Fibroblast of skin of back (primary cell): ENCODE measurements at regions not wholly inside any gene's neighbourhood (a gene's known extent, or its start where the extent isn't known, plus 50 kb on each side); places are given as distances from the start of the nearest gene placed in this dataset.

Source experiments
- DNase-seq: peaks from one replicate; pipeline ENCODE4 v3.0.0-alpha.2; 2013

- no peak for DNase-seq
Observed at GRCh38 chr2:12828980-12829379, 112.2 kb downstream of the TRIB2 start.

- no peak for DNase-seq
Observed at GRCh38 chr2:12831016-12831415, 114.3 kb downstream of the TRIB2 start.

GRCh38 chr2:12834239-12834638 lies 117.5 kb downstream of the TRIB2 start:
- no peak for DNase-seq

- no peak for DNase-seq
Observed at GRCh38 chr2:12835733-12836132, 119.0 kb downstream of the TRIB2 start.

GRCh38 chr2:12839339-12839738 lies 122.6 kb downstream of the TRIB2 start:
- no peak for DNase-seq

GRCh38 chr2:12841021-12841420 lies 124.3 kb downstream of the TRIB2 start:
- DNase-seq: no peak

GRCh38 chr2:12842917-12843316 lies 126.2 kb downstream of the TRIB2 start:
- no peak for DNase-seq

- DNase-seq: no peak
Observed at GRCh38 chr2:12844511-12844910, 127.8 kb downstream of the TRIB2 start.

- peak; percentile 57 for DNase-seq
Observed at GRCh38 chr2:12847694-12848575, 131.2 kb downstream of the TRIB2 start.

- DNase-seq: no peak
Observed at GRCh38 chr2:12852135-12852534, 135.4 kb downstream of the TRIB2 start.

GRCh38 chr2:12854001-12854530 lies 137.3 kb downstream of the TRIB2 start:
- no peak for DNase-seq

GRCh38 chr2:12855508-12855907 lies 138.8 kb downstream of the TRIB2 start:
- no peak for DNase-seq

- peak; percentile 93 for DNase-seq
Observed at GRCh38 chr2:12856934-12857601, 140.3 kb downstream of the TRIB2 start.

GRCh38 chr2:12857891-12858290 lies 141.2 kb downstream of the TRIB2 start:
- DNase-seq: no peak

GRCh38 chr2:12858786-12859185 lies 142.1 kb downstream of the TRIB2 start:
- no peak for DNase-seq

- peak; percentile 67 for DNase-seq
Observed at GRCh38 chr2:12861344-12861930, 144.7 kb downstream of the TRIB2 start.

GRCh38 chr2:12862541-12862940 lies 145.8 kb downstream of the TRIB2 start:
- no peak for DNase-seq

GRCh38 chr2:12863937-12864336 lies 147.2 kb downstream of the TRIB2 start:
- no peak for DNase-seq

- DNase-seq: peak; percentile 32
Observed at GRCh38 chr2:12867631-12868287, 151.0 kb downstream of the TRIB2 start.

GRCh38 chr2:12870692-12871091 lies 154.0 kb downstream of the TRIB2 start:
- DNase-seq: no peak

GRCh38 chr2:12871694-12872315 lies 155.1 kb downstream of the TRIB2 start:
- no peak for DNase-seq

GRCh38 chr2:12877761-12878160 lies 161.0 kb downstream of the TRIB2 start:
- no peak for DNase-seq
